CD14-positive monocyte (primary cell): ENCODE measurements at regions not wholly inside any gene's neighbourhood (a gene's known extent, or its start where the extent isn't known, plus 50 kb on each side); places are given as distances from the start of the nearest gene placed in this dataset.

Experiments used
- DNase-seq, 3 donors: peaks; one replicate each; pipeline ENCODE4 v3.0.0-alpha.2; 2011 to 2022
- H2AFZ ChIP-seq: 2 replicates; pipeline ENCODE4 v1.6.0; 2012; ENCODE audit warnings: mild to moderate bottlenecking, low read depth, low read length, inconsistent platforms; ENCODE audit not compliant: insufficient read depth, poor library complexity, severe bottlenecking
- H3K27ac ChIP-seq, 2 donors: 1 replicate in 1 of 2; 2 replicates in 1 of 2; pipeline ENCODE4 v1.5.1; 2012 to 2013; ENCODE audit warnings: low read length in 2 of 2, control low read depth in 1 of 2, inconsistent platforms in 1 of 2, low read depth in 1 of 2, mild to moderate bottlenecking in 1 of 2
- H3K27me3 ChIP-seq, 2 donors: one replicate each; pipeline versions ENCODE4 v1.6.0 to v1.6.1; 2011 to 2013; ENCODE audit warnings: low read length in 2 of 2; ENCODE audit not compliant: control insufficient read depth in 2 of 2, insufficient read depth in 2 of 2
- H3K36me3 ChIP-seq, 2 donors: replicated peaks in 1 of 2; 1 replicate in 1 of 2; 2 replicates in 1 of 2; pipeline versions ENCODE4 v1.5.1 to v1.6.1; 2012 to 2013; ENCODE audit warnings: low read length in 2 of 2, control low read depth in 1 of 2, inconsistent platforms in 1 of 2, mild to moderate bottlenecking in 1 of 2; ENCODE audit not compliant: insufficient read depth in 2 of 2, control insufficient read depth in 1 of 2
- H3K4me1 ChIP-seq, 2 donors: 1 replicate in 1 of 2; 2 replicates in 1 of 2; pipeline versions ENCODE4 v1.5.1 to v1.6.1; 2012 to 2013; ENCODE audit warnings: low read length in 2 of 2, control low read depth in 1 of 2, inconsistent platforms in 1 of 2, mild to moderate bottlenecking in 1 of 2, moderate library complexity in 1 of 2; ENCODE audit not compliant: insufficient read depth in 2 of 2, control insufficient read depth in 1 of 2
- H3K4me2 ChIP-seq: replicated peaks from 2 replicates; pipeline ENCODE3; 2012; ENCODE audit warnings: low read length, moderate library complexity, mild to moderate bottlenecking; ENCODE audit not compliant: poor library complexity, severe bottlenecking; ENCODE audit errors: extremely low read depth
- H3K4me3 ChIP-seq, 3 experiments: fragments of 200-600 bp in 1 of 3; sonication (generic) in 1 of 3; replicated peaks in 1 of 3; 1 replicate in 2 of 3; 2 replicates in 1 of 3; pipeline ENCODE4 v1.5.1; 2011 to 2013; ENCODE audit warnings: low read length in 3 of 3, mild to moderate bottlenecking in 3 of 3, control low read depth in 2 of 3, low read depth in 2 of 3, inconsistent platforms in 1 of 3, moderate library complexity in 1 of 3
- H3K79me2 ChIP-seq: 2 replicates; pipeline ENCODE4 v1.6.0; 2012; ENCODE audit warnings: mild to moderate bottlenecking, control low read depth, inconsistent platforms, low read length, moderate library complexity; ENCODE audit not compliant: insufficient read depth
- H3K9ac ChIP-seq: 2 replicates; pipeline ENCODE4 v1.6.0; 2017; ENCODE audit warnings: low read length, mild to moderate bottlenecking; ENCODE audit not compliant: insufficient read depth, poor library complexity, severe bottlenecking
- H3K9me3 ChIP-seq, 2 donors: replicated peaks in 1 of 2; 1 replicate in 1 of 2; 2 replicates in 1 of 2; pipeline versions ENCODE4 v1.5.1 to v1.6.1; 2012 to 2013; ENCODE audit warnings: low read length in 2 of 2, control low read depth in 1 of 2; ENCODE audit not compliant: control insufficient read depth in 1 of 2, insufficient read depth in 1 of 2
- H4K20me1 ChIP-seq: 2 replicates; pipeline ENCODE4 v1.6.0; 2012; ENCODE audit warnings: mild to moderate bottlenecking, low read length, control low read depth, moderate library complexity; ENCODE audit not compliant: insufficient read depth
- H3K27ac Mint-ChIP-seq, 7 donors: one replicate each; pipeline ENCODE4 v1.8.0; 2020; ENCODE audit warnings: mild to moderate bottlenecking in 7 of 7, mixed read lengths in 7 of 7, moderate library complexity in 6 of 7, inconsistent platforms in 2 of 7
- H3K27me3 Mint-ChIP-seq, 3 donors: one replicate each; pipeline ENCODE4 v1.8.0; 2021 to 2022; ENCODE audit warnings: low read depth in 3 of 3, mild to moderate bottlenecking in 3 of 3, mixed read lengths in 3 of 3, moderate library complexity in 3 of 3, inconsistent platforms in 1 of 3
- H3K36me3 Mint-ChIP-seq, 2 donors: one replicate each; pipeline ENCODE4 v1.8.0; 2020; ENCODE audit warnings: mixed read lengths in 2 of 2, inconsistent platforms in 1 of 2, mild to moderate bottlenecking in 1 of 2
- H3K4me1 Mint-ChIP-seq: one replicate; pipeline ENCODE4 v1.8.0; 2020; ENCODE audit warnings: mild to moderate bottlenecking, mixed read lengths
- H3K4me3 Mint-ChIP-seq, 2 donors: one replicate each; pipeline ENCODE4 v1.8.0; 2020; ENCODE audit warnings: mild to moderate bottlenecking in 2 of 2, mixed read lengths in 2 of 2, moderate library complexity in 1 of 2
- H3K9me3 Mint-ChIP-seq, 7 donors: one replicate each; pipeline ENCODE4 v1.8.0; 2020 to 2022; ENCODE audit warnings: mixed read lengths in 7 of 7, mild to moderate bottlenecking in 6 of 7, moderate library complexity in 6 of 7, inconsistent platforms in 2 of 7
- CTCF ChIP-seq: fragments of 200-600 bp; IDR thresholded peaks from one replicate; pipeline ENCODE4 v1.8.0; 2022; ENCODE audit warnings: antibody characterized with exemption, mild to moderate bottlenecking
- WGBS: methylation state at CpG from one replicate; pipeline ENCODE4 v1.1.5; 2013; ENCODE audit warnings: missing lambda C conversion rate; ENCODE audit not compliant: insufficient coverage; 5-methylcytosine and 5-hydroxymethylcytosine counted together
- intact Hi-C, 2 donors: fragments of 100-400 bp; cut with micrococcal nuclease; formaldehyde crosslinking; loops; one replicate each; pipeline versions ENCODE4 v1.15.0 to v1.15.1; 2023

DNA sequence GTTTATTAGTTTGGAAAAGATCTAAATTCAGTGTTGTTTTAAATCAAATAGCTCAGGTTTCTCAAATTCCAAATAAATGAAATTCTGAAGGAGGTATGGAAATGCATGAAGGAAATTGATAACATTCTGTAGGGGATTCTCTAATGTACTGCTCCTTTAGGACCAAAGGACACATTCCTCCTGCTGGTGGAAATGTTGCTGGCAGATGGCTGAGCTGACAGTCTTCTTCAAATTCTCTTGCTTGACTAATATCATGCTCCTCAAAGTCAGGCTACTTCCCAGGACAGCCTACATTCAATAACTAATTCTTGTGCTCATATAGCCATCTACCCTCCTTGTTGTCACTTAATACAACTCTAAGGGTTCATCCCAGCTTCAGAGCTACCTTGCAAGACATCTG, 1118.5 kb downstream of the PCDH9 start:
- Histone ChIP-seq H3K27ac (no peak overlapping the region), H3K9me3 (peaks cover 0 to 3% of the 10 kb centered on the region in 2 donors), H3K4me3 (no peak overlapping the region), H3K9ac (no peak overlapping the region), H4K20me1 (no peaks in the 10 kb centered on the region), H3K27me3 (no peaks in the 10 kb centered on the region), H3K4me1 (no peaks in the 10 kb centered on the region), H3K79me2 (no peaks in the 10 kb centered on the region), H2AFZ (no peak overlapping the region), H3K36me3 (no peaks in the 10 kb centered on the region), H3K4me2 (no peak overlapping the region)
- no peak for TF ChIP-seq CTCF
- DNase-seq, result no peak
- Mint-ChIP-seq H3K27me3 (no peaks in the 10 kb centered on the region), H3K4me1 (no peaks in the 10 kb centered on the region), H3K27ac (no peak overlapping the region), H3K9me3 (peaks cover 0 to 2% (median 0%) of the 10 kb centered on the region in 7 donors), H3K36me3 (no peaks in the 10 kb centered on the region), H3K4me3 (no peak overlapping the region)
- intact Hi-C loops, result no loop called here

GRCh38 chr13:66106246-66106645, 1123.9 kb downstream of the PCDH9 start:
- no peak overlapping the region for H3K4me3 Mint-ChIP-seq
- no peak for DNase-seq
- Histone ChIP-seq H3K4me1 (no peaks in the 10 kb centered on the region), H3K79me2 (no peaks in the 10 kb centered on the region), H3K4me3 (no peak overlapping the region), H3K9me3 (no peaks in the 10 kb centered on the region), H2AFZ (no peak overlapping the region), H3K27me3 (no peaks in the 10 kb centered on the region), H3K4me2 (no peak overlapping the region), H3K27ac (no peak overlapping the region), H3K36me3 (no peaks in the 10 kb centered on the region), H3K9ac (no peak overlapping the region), H4K20me1 (no peaks in the 10 kb centered on the region)
- TF ChIP-seq CTCF, result no peak
- no CpG with 5 or more reads among the region's 2 CpGs for WGBS
- H3K36me3 Mint-ChIP-seq, result no peaks in the 10 kb centered on the region
- H3K27ac Mint-ChIP-seq, result no peak overlapping the region
- no peaks in the 10 kb centered on the region for H3K4me1 Mint-ChIP-seq
- H3K9me3 Mint-ChIP-seq, result peaks cover 0 to 1% (median 0%) of the 10 kb centered on the region in 7 donors
- intact Hi-C loops, result no loop called here
- no peaks in the 10 kb centered on the region for H3K27me3 Mint-ChIP-seq
